K562 (cell line): ENCODE measurements at regions not wholly inside any gene's neighbourhood (a gene's known extent, or its start where the extent isn't known, plus 50 kb on each side); places are given as distances from the start of the nearest gene placed in this dataset.

ENCODE experiments used
- CHD7 ChIP-seq: fragments of 200-600 bp; sonication (generic); IDR thresholded peaks from one replicate; pipeline ENCODE4 v1.6.1; 2012; ENCODE audit warnings: mild to moderate bottlenecking, low read depth, low read length, inconsistent platforms
- FOXO4 ChIP-seq: fragments of 450-650 bp; formaldehyde crosslinking; IDR thresholded peaks from 2 replicates; pipeline ENCODE4 v1.4.0; 2020; ENCODE audit warnings: mild to moderate bottlenecking, moderate library complexity
- POLR2A ChIP-seq: fragments of 450-650 bp; conservative IDR thresholded peaks from 2 replicates; pipeline ENCODE4 v1.6.1; 2016

- TF ChIP-seq FOXO4 (CRISPR knock-in tag) (no peak), POLR2A (no peak), CHD7 (no peak)
Measured at GRCh38 chr12:111285200-111285599, 83.7 kb downstream of the PHETA1 start.
